Caco-2 (cell line): ENCODE measurements at regions not wholly inside any gene's neighbourhood (a gene's known extent, or its start where the extent isn't known, plus 50 kb on each side); places are given as distances from the start of the nearest gene placed in this dataset.

Experiments
- BruUV-seq: library from RNA; stranded (reverse); fragments of 400-500 nt; replicated peaks from 2 replicates; lab custom pipeline; 2021; lab: Mats Ljungman, UMichigan
- CTCF ChIA-PET: fragments of 300-600 bp; sonication (Branson Sonifier 250); formaldehyde crosslinking; loops from one replicate; lab custom pipeline; 2022; ENCODE audit warnings: antibody characterized with exemption; lab: Charles Lee
- POLR2A ChIA-PET: fragments of 300-600 bp; sonication (Branson Sonifier 250); formaldehyde crosslinking; loops from one replicate; lab custom pipeline; 2022; ENCODE audit warnings: antibody characterized with exemption; lab: Charles Lee
- DNase-seq, 2 experiments: peaks; one replicate each; pipeline versions ENCODE4 v3.0.0 to v3.0.0-alpha.2; 2020 to 2022
- H3K27me3 ChIP-seq: replicated peaks from 2 replicates; pipeline ENCODE4 v1.6.0; 2011; ENCODE audit warnings: low read length; ENCODE audit not compliant: control insufficient read depth, insufficient read depth
- H3K36me3 ChIP-seq: 2 replicates; pipeline ENCODE4 v1.5.1; 2011; ENCODE audit warnings: low read length; ENCODE audit not compliant: control insufficient read depth, insufficient read depth
- H3K4me1 ChIP-seq: fragments of 250-450 bp; sonication (Bioruptor Pico); 2 replicates; pipeline ENCODE4 v1.5.1; 2020; ENCODE audit warnings: mild to moderate bottlenecking
- H3K4me3 ChIP-seq: 2 replicates; pipeline ENCODE4 v1.5.1; 2011; ENCODE audit warnings: low read depth, mild to moderate bottlenecking, control low read depth, low read length
- H3K9me3 ChIP-seq: fragments of 250-450 bp; sonication (Bioruptor Pico); 2 replicates; pipeline ENCODE4 v1.5.1; 2020; ENCODE audit warnings: mild to moderate bottlenecking, moderate library complexity
- H3K27ac Mint-ChIP-seq: one replicate; pipeline ENCODE4 v1.8.0; 2022; ENCODE audit warnings: mixed read lengths; ENCODE audit not compliant: unreplicated experiment
- H3K27me3 Mint-ChIP-seq: one replicate; pipeline ENCODE4 v1.8.0; 2022; ENCODE audit warnings: mixed read lengths; ENCODE audit not compliant: insufficient read depth, unreplicated experiment
- H3K36me3 Mint-ChIP-seq: one replicate; pipeline ENCODE4 v1.8.0; 2022; ENCODE audit warnings: mild to moderate bottlenecking, mixed read lengths; ENCODE audit not compliant: insufficient read depth, unreplicated experiment
- H3K4me1 Mint-ChIP-seq: one replicate; pipeline ENCODE4 v1.8.0; 2022; ENCODE audit warnings: low read depth, mixed read lengths; ENCODE audit not compliant: unreplicated experiment
- H3K4me3 Mint-ChIP-seq: one replicate; pipeline ENCODE4 v1.8.0; 2022; ENCODE audit warnings: mild to moderate bottlenecking, moderate library complexity, mixed read lengths; ENCODE audit not compliant: unreplicated experiment
- H3K9me3 Mint-ChIP-seq: one replicate; pipeline ENCODE4 v1.8.0; 2022; ENCODE audit warnings: mixed read lengths; ENCODE audit not compliant: unreplicated experiment
- CTCF ChIP-seq, 2 experiments: fragments of 200-600 bp in 1 of 2; IDR thresholded peaks; 1 replicate in 1 of 2; 2 replicates in 1 of 2; pipeline versions ENCODE4 v1.5.1 to v1.8.0; 2011 to 2022; ENCODE audit warnings: antibody characterized with exemption in 1 of 2, control low read depth in 1 of 2, inconsistent platforms in 1 of 2, low read depth in 1 of 2, low read length in 1 of 2, mild to moderate bottlenecking in 1 of 2, moderate library complexity in 1 of 2; ENCODE audit not compliant: insufficient read depth in 1 of 2, severe bottlenecking in 1 of 2, unreplicated experiment in 1 of 2
- intact Hi-C: fragments of 100-400 bp; cut with micrococcal nuclease; formaldehyde crosslinking; loops from one replicate; pipeline ENCODE4 v1.10.0; 2022; ENCODE audit not compliant: unreplicated experiment

- Mint-ChIP-seq H3K4me1 (no peaks in the 10 kb centered on the region), H3K4me3 (no peak overlapping the region), H3K27me3 (no peaks in the 10 kb centered on the region), H3K27ac (no peak overlapping the region), H3K9me3 (no peaks in the 10 kb centered on the region), H3K36me3 (no peaks in the 10 kb centered on the region)
- Histone ChIP-seq H3K36me3 (no peaks in the 10 kb centered on the region), H3K4me3 (no peak overlapping the region), H3K27me3 (no peaks in the 10 kb centered on the region), H3K4me1 (no peaks in the 10 kb centered on the region), H3K9me3 (no peaks in the 10 kb centered on the region)
- intact Hi-C loops: loop anchor here (10.0 kb wide), 1 partner anchor 311 kb away; no protein-coding TSS in a partner anchor
- no TSS peak for BruUV-seq
- POLR2A ChIA-PET: no interaction called here
- CTCF ChIA-PET: no interaction called here
- TF ChIP-seq CTCF (IDR thresholded peaks at IDR 0.05; ENCODE audit: insufficient read depth in 1 of 2, low read depth in 1 of 2, low read length in 1 of 2, severe bottlenecking in 1 of 2, unreplicated experiment in 1 of 2): no peak
- no peak for DNase-seq
Observed at GRCh38 chr4:67083496-67083895, 461.8 kb downstream of the CENPC start.

- intact Hi-C loops: loop anchor here (10.0 kb wide), 1 partner anchor 312 kb away; no protein-coding TSS in a partner anchor
- no peak for DNase-seq
- no peaks in the 10 kb centered on the region for H3K9me3 ChIP-seq
- Mint-ChIP-seq H3K4me1 (no peaks in the 10 kb centered on the region), H3K27ac (no peak overlapping the region), H3K27me3 (peaks cover under 1% of the 10 kb centered on the region), H3K36me3 (no peaks in the 10 kb centered on the region), H3K9me3 (no peaks in the 10 kb centered on the region), H3K4me3 (no peak overlapping the region)
- no peak overlapping the region for H3K4me3 ChIP-seq
- POLR2A ChIA-PET: no interaction called here
- BruUV-seq: no TSS peak
- H3K27me3 ChIP-seq: no peaks in the 10 kb centered on the region
- no peaks in the 10 kb centered on the region for H3K36me3 ChIP-seq
- CTCF ChIA-PET: no interaction called here
- TF ChIP-seq CTCF (IDR thresholded peaks at IDR 0.05; ENCODE audit: insufficient read depth in 1 of 2, low read depth in 1 of 2, low read length in 1 of 2, severe bottlenecking in 1 of 2, unreplicated experiment in 1 of 2): no peak
- no peaks in the 10 kb centered on the region for H3K4me1 ChIP-seq
Observed at GRCh38 chr4:67082746-67083145, 462.6 kb downstream of the CENPC start.

GRCh38 chr4:67080046-67080557, 465.2 kb downstream of the CENPC start:
- Mint-ChIP-seq H3K9me3 (no peaks in the 10 kb centered on the region), H3K4me3 (no peak overlapping the region), H3K27ac (no peak overlapping the region), H3K36me3 (no peaks in the 10 kb centered on the region), H3K4me1 (no peaks in the 10 kb centered on the region), H3K27me3 (peaks cover 3% of the 10 kb centered on the region)
- Histone ChIP-seq H3K9me3 (no peaks in the 10 kb centered on the region), H3K4me1 (no peaks in the 10 kb centered on the region), H3K36me3 (no peaks in the 10 kb centered on the region), H3K27me3 (no peaks in the 10 kb centered on the region), H3K4me3 (no peak overlapping the region)
- no TSS peak for BruUV-seq
- TF ChIP-seq CTCF (IDR thresholded peaks at IDR 0.05; ENCODE audit: insufficient read depth in 1 of 2, low read depth in 1 of 2, low read length in 1 of 2, severe bottlenecking in 1 of 2, unreplicated experiment in 1 of 2): no peak
- intact Hi-C loops: loop anchor here (10.0 kb wide), 1 partner anchor 315 kb away; no protein-coding TSS in a partner anchor
- ChIA-PET CTCF (no interaction called here), POLR2A (no interaction called here)
- no peak for DNase-seq
